T-helper 2 cell (primary cell): ENCODE measurements at regions not wholly inside any gene's neighbourhood (a gene's known extent, or its start where the extent isn't known, plus 50 kb on each side); places are given as distances from the start of the nearest gene placed in this dataset.

Source experiments
- DNase-seq, 5 experiments: peaks; one replicate each; pipeline versions ENCODE4 v3.0.0 to v3.0.0-alpha.2; 2012 to 2022

DNA sequence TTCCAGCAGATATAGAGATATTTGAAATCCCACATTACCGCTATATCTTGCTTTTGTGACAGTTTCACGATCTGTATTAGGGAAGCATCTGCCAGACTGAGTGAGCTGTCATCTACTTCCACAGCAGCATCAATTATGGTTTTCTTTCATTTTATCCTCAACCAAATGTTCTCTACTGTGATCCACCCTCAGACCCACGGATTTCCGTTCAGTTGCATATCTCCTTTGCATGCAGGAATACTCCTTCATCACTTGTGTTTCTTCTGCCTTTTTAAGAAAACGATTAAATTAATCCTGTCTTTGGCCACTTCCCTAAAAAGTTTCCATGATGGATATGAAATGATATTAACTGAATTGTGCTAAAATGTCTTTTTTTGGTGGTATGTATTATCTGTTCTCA, 262.1 kb upstream of the ADGRB3 start:
- DNase-seq = no peak

DNA sequence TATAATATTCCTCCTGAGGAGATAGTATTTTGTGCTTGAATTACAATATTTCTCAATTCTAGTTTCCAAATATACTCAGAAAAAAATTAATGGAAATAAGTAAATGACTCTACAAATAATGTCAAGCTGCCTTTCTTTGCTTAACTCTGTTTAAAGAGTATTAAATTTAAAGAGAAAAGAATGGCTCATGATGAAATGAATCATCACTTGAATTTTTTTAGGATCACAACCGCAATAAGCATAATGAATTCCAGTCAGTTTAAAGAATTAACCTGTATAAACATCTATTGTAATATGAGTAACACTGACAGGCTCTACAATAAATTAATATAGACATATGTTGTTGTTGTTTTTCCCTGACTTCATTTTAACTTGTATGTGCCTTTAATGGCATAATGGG, 266.2 kb upstream of the ADGRB3 start:
- no peak for DNase-seq

DNA sequence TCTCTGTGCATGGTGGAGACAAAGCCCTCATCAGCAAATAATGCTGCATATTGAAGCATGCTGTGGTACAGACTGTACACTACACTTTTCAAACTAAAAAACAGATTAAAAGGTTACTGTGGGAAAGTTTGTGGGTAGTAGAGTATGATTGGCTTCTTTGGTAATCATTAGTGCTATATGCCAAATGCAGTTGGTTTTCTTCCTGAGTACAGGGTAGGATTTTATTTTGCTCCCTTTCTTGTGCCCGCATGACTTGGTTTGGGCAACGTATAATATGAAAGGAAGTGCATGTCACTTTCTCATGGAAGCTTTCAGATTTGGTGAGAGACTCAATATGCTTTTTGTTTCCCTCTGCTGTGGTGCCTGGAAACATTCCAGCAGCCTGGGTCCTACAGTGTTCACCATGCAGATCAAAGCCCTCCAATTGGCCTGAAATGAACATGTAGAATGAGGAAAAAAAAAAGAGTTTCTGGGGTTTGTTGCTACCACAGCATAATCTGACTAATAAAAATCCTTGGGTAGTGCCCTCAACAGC, 270.7 kb upstream of the ADGRB3 start:
- DNase-seq = no peak

DNA sequence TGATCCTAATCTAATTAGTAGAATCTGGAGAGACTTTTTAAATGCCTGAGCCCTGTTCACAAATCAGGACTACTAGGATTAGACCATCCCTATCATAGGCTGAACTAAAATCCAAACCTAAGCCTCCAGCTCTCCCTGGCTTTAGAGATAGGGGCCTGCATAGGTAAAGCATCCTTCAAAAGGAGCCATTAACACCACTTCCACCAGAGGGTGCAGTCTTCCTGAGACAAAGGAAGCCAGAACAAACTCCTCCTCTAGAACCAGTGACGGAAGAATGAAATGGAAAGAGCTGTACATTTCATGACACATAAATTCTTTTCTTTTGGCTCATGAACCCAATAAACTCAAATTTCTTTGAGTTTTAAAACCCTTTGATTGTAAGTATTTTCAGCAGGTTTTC, 291.2 kb upstream of the ADGRB3 start:
- DNase-seq = peak in 1 of 5 experiments; percentile 9

DNA sequence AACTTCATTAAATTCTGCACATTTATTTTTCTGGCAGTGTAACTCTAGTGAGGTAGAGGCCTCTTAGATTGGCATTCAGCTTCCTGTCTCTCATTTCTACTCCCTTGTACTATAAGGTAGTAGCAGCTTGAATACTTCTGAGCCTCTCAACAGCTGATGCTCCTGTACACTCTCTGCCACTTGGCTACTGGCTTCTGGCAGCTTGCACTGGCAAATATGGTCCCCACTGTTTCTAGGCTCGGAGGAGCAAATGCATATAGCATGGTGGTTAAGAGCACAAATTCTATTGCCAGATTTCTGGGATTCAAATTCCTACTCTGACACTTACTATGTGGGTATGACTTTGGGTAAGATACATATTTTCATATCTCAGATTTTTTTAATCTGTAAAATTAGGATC, 292.8 kb upstream of the ADGRB3 start:
- DNase-seq = no peak

DNA sequence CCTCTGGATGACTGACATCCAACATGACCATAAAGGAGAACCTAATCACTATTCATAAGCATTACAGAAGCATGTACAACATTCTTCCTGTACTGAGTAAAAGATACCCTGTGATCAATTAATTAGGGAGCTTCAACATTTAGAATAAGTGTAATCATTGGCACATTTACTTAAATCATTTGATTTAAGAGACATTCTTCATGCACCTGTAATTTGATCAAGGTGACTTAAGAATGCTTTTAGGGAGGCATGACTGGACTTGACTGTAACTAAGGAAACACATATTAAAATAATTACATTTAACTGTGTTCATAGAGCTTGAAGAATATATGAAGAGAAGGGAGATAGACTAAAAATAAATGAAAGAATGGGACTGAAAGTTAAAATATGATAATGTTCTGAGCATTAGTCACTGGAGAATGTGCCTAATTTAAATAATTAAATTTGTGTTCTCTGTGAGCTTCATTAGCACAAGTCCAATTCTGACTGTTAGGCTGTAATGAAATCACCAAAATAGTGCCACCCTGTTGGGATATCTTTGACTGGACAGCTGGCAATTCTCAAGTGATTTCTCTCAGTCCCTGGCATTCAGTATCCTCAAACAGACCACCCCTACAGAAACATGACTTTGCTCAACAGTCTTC, 295.5 kb upstream of the ADGRB3 start:
- no peak for DNase-seq

DNA sequence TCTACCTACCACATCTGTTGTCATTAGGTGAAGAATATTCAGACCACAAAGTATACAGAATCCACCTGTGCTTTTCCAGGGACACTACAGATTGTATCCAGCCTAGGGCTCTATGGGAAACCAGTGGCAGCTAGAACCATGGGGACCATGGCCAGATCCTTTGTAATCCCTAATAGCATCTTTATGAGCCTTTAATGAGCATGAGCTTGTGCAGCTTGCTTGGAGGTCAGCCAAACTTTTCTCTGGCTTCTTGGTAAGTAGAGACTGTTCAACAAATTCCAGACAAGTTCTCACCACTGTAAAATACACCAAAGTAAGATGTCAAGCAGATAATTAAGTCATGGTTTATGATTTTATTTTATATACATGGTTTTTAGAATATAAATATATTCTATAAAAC, 301.6 kb upstream of the ADGRB3 start:
- no peak for DNase-seq

DNA sequence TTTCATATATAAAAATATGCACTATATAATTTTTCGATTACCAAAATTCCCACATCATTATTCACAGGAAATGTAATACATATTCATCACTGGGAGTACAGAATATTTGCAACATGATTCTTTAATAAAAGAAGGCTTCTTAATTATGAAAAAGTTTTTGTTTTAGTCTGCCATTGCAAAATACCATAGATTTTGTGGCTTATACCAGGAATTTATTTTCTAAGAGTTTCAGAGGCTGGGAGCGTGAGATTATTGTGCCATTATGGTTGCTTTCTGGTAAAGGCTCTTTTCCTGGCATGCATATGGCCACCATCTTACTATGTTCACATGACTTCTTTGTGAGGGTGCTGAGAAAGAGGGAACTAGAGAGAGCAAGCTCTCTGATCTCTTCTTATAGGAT, 306.9 kb upstream of the ADGRB3 start:
- no peak for DNase-seq

DNA sequence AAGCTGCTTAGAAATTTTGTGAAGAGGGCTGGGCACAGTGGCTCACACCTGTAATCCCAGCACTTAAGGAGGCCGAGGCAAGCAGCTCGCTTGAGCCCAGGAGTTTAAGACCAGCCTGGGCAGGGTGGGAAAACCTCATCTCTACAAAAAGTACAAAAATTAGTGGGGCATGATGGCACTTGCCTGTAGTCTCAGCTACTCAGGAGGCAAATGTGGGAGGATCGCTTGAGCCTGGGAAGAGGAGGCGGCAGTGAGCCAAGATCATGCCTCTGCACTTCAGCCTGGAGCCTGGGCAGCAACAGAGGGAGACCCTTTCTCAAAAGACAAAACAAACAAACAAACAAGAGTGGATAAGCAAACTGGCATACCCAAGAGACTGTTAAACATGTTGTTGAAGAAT, 308.3 kb upstream of the ADGRB3 start:
- no peak for DNase-seq

DNA sequence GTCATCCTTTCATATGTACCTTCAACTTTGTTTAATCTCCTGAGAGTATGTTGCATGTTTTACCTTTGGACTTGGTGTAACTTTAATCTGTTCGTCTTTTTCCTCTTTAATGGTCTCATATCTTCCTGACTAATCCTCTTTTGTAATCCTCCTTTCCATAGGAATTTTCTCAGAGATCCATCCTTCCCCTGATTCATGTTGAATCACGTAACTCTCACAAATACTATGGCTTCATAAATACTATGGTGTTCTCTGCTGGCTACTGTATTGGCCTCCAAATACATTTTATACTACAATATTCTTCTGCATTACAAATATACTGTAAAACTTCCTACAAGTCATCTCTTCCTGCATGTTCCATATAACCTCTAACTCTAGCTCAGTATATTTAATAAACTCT, 317.7 kb upstream of the ADGRB3 start:
- DNase-seq = no peak

DNA sequence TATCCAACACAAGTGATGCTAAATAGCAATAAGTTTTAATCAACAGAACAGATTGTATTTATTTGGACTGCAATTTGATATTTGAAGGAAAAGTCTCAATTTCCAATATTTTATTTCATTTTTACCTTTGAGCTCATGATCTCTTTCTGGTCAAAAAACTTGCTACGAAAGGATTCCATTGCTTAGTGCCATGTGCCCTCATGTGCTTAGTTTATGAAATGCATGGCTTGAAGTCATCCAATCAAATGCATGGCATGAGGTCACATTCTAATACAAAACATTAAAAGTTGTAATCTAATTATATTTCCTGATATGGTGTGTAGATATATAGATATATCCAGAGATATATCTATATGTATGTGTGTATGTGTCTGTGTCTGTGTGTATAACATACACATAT, 321.2 kb upstream of the ADGRB3 start:
- DNase-seq = no peak

DNA sequence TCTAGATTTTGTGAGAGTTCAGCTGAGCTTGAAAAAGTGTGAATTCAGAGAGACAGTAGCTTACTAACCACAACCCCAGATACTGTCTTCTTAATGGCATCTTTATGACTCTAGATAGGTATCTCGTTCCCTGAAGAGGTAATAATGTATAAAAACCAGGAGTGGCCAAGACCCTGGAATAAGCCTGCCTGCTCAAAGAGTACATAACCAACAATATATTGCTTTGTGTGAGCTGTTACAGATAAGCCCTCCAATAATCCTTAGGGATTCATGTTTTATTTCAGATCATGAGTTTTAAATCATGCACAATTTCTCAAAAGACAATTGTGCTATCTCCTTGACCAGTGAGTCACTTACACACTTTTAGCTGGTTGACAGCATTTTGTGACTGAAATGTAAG, 327.8 kb upstream of the ADGRB3 start:
- no peak for DNase-seq

DNA sequence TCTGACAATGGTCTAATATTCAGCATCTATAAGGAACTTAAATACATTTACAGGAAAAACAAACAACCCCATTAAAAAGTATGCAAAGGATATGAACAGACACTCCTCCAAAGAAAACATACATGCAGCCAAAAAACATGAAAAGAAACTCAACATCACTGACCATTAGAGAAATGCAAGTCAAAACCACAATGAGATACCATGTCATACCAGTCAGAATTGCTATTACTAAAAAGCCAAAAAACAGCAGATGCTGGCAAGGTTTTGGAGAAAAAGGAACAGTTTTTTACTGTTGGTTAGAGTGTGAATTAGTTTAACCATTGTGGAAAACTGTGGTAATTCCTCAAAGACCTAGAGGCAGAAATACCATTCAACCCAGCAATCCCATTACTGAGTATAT, 339.0 kb upstream of the ADGRB3 start:
- DNase-seq = no peak

DNA sequence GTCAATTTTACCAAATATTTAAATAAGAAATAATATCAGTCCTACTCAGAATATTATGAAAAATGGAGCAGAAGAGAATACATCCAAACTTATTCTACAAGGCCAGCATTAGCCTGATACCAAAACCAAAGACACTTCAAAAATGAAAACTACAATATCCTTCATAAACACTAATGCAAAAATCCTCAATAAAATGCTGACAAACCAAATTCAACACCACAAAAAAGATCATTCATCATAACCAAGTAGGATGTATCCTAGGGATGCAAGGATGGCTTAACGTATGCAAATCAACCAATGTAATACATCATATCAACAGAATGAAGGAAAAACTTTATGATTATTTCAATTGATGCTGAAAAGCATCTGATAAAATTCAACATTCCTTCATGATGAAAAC, 352.4 kb upstream of the ADGRB3 start:
- no peak for DNase-seq

DNA sequence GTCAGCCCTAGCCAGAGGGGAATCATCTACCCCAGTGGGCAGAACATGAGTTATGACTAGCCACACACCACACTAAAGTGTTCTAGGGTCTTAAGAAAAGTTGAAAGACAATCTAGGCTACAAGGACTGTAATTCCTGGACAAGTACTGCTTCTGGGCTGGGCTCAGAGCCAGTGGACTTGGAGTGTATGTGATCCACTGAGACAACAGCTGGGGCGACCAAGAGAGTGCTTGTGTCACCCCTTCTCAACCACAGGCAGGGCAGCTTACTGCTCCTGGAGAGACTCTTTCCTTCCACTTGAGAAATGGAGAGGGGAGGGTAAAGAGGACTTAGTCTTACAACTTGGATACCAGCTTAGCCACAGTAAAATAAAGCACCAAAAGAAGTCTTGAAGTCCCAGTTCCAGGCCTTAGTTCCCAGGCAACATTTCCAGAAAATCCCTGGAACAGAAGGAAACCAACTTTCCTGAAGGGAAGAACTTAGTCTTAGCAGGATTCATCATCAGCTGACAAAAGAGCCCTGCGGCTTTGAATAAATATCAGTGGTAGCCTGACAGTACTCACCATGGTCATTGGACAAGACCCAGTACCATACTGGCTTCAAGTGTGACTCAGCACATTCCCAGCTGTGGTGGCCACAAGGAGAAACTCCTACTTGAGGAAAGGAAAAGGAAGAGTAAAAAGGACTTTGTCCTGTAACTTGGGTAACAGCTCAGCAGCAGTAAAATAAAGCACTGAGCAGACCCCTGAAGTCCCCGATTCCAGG, 355.1 kb upstream of the ADGRB3 start:
- no peak for DNase-seq

DNA sequence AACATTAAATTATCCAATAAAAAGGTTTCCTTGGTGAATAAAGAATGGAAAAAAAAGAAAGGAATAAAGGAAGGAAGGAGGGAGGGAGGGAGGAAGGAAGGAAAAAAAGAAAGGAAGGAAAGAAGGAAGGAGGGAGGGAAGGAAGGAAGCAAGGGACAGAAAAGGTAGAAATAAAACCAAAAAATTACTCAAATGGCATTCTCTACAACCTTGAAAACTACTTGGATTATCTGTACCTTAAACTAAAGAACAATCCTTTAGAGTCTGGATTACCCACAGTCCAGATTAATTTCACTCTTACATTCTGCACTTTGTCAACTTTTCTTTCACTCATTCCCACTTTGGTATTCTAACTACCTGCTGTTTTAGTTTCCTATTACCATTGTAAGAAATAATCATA, 361.8 kb upstream of the ADGRB3 start:
- DNase-seq = no peak

DNA sequence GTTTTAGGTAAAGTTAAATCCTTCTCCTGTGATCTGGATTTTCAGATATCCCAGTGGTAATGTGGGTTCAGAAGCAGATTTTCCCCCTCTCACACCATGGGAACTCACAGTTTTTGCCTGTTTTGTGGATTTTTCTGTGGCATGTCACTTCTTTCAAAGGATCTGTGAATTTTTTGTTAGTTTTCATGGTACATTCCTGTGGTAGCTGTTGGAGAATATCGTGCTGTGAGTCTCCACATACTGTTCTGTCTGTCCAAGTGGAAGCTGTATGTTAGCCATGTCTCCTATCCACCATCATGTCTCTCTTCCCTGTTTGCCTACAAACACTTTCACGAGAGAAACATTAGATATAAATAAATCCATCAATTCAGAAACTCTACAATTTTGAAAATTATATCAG, 378.7 kb upstream of the ADGRB3 start:
- DNase-seq = no peak

DNA sequence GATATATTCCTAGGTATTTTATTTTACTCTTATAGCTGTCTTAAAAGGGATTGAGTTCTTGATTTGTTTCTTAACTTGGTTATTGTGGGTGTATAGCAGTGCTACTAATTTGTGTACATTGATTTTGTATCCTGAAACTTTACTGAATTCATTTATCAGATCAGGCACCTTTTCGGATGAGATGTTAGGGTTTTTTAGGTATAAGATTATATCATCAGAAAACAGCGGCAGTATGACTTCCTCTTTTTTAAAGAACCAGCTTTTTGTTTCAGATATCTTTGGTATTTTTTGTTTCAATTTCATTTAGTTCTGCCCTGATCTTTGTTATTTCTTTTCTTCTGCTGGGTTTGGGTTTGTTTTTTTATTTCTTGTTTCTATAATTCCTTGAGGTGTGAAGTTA, 382.4 kb upstream of the ADGRB3 start:
- no peak for DNase-seq

DNA sequence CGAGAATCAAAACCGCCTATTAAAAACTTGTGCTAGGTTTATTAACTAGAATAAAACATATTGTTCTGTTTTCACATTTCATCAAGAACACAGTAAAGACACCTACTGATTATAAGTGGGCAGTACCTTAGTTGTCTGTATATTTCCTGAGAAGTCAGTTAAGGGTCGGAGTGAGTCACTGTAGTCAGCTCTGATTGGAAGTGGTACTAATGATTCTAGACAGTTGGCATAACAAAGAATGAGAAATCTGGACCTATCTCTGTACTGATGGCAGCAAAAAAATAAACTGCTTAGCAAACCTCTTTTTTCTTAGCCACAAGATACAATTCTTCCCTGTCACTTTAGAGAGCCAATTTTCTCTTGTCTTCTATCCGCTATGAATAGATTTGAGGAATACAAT, 387.3 kb upstream of the ADGRB3 start:
- no peak for DNase-seq

DNA sequence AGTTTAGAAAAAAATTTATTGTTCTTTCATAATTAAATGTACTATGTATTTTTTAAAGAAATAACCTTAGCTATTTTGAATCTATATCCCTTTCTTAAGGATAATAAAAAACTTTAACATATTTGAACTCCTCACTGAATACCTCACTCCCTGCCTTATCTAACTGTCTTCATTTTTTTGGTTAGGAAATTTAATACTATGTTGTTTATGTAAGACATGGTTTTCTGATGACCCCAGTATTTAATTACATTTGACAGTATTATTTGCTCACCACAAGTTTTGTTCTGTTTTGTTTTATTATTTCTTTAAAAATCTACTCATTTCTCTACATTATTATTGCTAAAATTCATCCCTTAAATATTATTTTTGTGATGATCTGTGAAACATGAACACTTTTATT, 394.4 kb upstream of the ADGRB3 start:
- DNase-seq = no peak

DNA sequence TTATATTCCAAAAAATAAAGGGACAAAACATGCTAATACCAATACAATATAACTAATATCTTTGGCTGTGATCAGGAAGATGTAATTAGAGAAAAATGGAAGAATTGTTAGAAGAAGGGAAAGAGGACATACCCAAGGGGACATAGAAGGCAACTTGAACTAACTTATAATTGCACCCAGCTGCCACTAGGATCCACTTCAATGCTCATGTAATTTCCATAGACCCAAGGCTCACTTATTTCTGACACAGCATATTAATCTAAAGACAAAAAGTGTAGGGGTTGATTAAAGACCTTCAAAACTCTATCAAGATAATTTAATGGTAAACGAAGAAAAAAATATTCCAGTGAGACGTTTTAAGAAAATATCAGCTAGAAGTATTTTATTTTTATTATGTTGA, 396.0 kb upstream of the ADGRB3 start:
- DNase-seq = no peak

DNA sequence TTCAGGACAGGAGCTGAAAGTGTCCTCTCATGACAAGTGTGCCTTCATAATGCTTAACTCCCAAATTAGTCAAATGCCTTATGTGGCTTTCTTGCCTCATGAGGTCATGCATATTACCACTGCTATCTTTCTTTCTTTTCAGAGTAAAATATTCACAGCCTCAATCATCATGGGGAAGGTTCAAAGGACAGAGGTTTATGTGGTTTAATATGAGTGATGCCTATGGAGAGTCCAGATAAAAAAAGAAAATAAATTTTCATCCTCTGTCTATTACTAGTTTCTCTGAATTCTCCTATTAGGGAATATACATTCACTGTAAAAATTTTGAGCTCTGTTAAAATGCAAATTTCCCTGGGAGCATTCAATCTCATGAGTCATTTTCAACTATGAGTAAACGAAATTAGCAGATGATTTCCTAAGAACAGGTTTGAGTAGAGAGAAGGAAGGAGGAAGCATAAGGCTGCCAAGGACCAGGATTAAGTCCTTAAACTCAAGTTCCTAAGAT, 396.9 kb upstream of the ADGRB3 start:
- no peak for DNase-seq

DNA sequence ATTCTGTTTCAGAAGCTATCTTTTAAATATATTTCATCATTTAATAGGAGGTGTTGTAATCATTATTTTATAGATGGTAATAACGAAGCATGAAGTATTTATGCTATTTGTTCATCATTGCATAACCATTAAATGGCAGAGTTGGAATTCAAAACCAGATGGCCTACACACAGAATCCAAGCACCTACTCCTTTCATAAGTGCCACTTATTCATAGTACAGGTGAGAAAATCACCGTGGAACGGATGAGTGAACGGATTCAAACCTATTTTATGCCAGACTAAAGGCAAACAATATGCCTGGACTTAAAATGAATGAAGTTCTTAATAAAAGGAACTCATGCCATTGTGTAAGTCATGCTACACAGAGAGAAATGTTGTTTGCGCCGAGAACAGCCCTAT, 397.9 kb upstream of the ADGRB3 start:
- DNase-seq = no peak

DNA sequence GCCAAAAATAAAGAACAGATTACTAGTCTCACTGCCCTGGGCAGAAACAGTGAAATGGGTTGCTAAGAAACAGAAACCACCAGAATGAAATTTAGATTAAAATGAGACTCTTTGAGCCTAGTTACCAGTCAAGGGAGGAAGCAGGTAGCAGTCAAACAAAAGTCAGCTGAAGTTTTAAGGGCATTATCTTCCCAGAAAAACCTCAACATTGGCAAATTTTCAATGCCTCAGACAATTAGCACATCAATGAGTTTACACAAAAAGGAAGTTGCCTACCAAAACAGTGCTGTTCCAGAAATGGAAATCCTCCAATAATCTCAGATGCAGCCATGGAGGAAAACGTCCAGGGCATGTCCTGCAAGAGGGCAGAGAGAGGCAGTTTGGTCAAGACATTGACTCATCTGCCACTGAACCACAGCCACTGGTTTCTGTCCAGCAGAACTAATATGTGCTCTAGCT, 399.7 kb upstream of the ADGRB3 start:
- no peak for DNase-seq
